Suprapubic skin (tissue), 4 donors: ENCODE measurements at regions not wholly inside any gene's neighbourhood (a gene's known extent, or its start where the extent isn't known, plus 50 kb on each side); places are given as distances from the start of the nearest gene placed in this dataset.

ENCODE experiments used
- CTCF ChIP-seq, 2 donors: fragments of 200-600 bp in 1 of 2; fragments of 450-650 bp in 1 of 2; sonication (generic) in 1 of 2; IDR thresholded peaks; one replicate each; pipeline ENCODE4 v1.5.1; 2016 to 2019; ENCODE audit warnings: antibody characterized with exemption in 2 of 2, mild to moderate bottlenecking in 1 of 2, moderate library complexity in 1 of 2
- EP300 ChIP-seq: sonication (generic); formaldehyde crosslinking; IDR thresholded peaks from one replicate; pipeline ENCODE4 v1.6.1; 2017; ENCODE audit warnings: antibody characterized with exemption
- POLR2A ChIP-seq, 2 donors: fragments of 450-650 bp; IDR thresholded peaks; one replicate each; pipeline ENCODE4 v1.6.1; 2017; ENCODE audit warnings: antibody characterized with exemption in 2 of 2, mild to moderate bottlenecking in 2 of 2, moderate library complexity in 2 of 2
- POLR2AphosphoS5 ChIP-seq, 3 donors: sonication (generic); formaldehyde crosslinking; IDR thresholded peaks; one replicate each; pipeline ENCODE4 v1.6.1; 2017; ENCODE audit warnings: antibody characterized with exemption in 3 of 3

DNA sequence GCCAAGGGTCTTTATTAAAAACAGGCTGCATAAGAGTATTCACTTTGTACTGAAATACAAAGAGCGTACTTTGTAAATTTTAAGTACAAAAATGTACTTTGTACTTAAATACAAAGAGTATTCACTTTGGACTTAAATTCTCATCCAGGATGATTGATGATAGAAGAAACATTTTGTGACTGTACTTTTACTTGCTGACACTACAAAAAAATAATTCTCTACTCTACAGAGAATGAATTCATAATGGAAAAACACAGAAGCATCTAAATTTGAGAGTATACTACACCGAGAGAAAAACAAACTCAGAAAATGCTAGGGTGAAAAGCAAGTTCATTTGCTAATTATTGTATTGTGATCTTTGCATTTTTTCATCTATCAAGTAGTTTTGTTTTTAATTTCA, 54.4 kb upstream of the STXBP5 start:
- TF ChIP-seq CTCF (IDR thresholded peaks at IDR 0.05) (no peak), POLR2A (IDR thresholded peaks at IDR 0.05) (no peak), EP300 (no peak), POLR2AphosphoS5 (IDR thresholded peaks at IDR 0.05) (no peak)
